GM12878 (cell line): ENCODE measurements at regions not wholly inside any gene's neighbourhood (a gene's known extent, or its start where the extent isn't known, plus 50 kb on each side); places are given as distances from the start of the nearest gene placed in this dataset.

Experiments
- ATAC-seq: fragments of 200-7000 bp; cut with Tn5 transposase; 3 replicates; pipeline ENCODE4 v1.9.1; 2020; ENCODE audit warnings: mild to moderate bottlenecking, moderate library complexity
- BruUV-seq: library from RNA; stranded (reverse); fragments of 400-500 nt; replicated peaks from 2 replicates; lab custom pipeline; 2021; lab: Mats Ljungman, UMichigan
- CTCF ChIA-PET: fragments of 300-600 bp; sonication (Branson Sonifier 250); formaldehyde crosslinking; extraction: SDS; loops from one replicate; lab custom pipeline; 2021; ENCODE audit warnings: inconsistent platforms; lab: Yijun Ruan, JAX
- POLR2A ChIA-PET: fragments of 350-600 bp; formaldehyde crosslinking; extraction: SDS; loops from one replicate; lab custom pipeline; 2021; ENCODE audit warnings: inconsistent platforms; lab: Charles Lee
- RAD21 ChIA-PET: fragments of 300-600 bp; sonication (Branson Sonifier 250); formaldehyde crosslinking; loops from one replicate; lab custom pipeline; 2023; ENCODE audit warnings: antibody characterized with exemption; ENCODE audit not compliant: unreplicated experiment; lab: Charles Lee
- SMC1A ChIA-PET: fragments of 300-600 bp; sonication (Branson Sonifier 250); formaldehyde crosslinking; loops from one replicate; lab custom pipeline; 2023; ENCODE audit not compliant: unreplicated experiment, uncharacterized antibody; lab: Charles Lee
- DNase-seq: peaks from one replicate; pipeline ENCODE4 v3.0.0-alpha.2; 2011; ENCODE audit warnings: low read depth, low spot score
- FAIRE-seq: peaks from 3 replicates; lab custom pipeline; 2011; peaks lifted over from hg19 to GRCh38; lab: Jason Lieb, UNC
- H2AFZ ChIP-seq: 2 replicates; pipeline ENCODE4 v1.6.0; 2011; ENCODE audit warnings: low read depth, low read length, control low read depth; ENCODE audit not compliant: control insufficient read depth
- H3K27ac ChIP-seq: 2 replicates; pipeline ENCODE4 v1.5.1; 2011; ENCODE audit warnings: control low read depth; ENCODE audit not compliant: control insufficient read depth, insufficient read depth
- H3K27me3 ChIP-seq, 2 experiments: replicated peaks in 1 of 2; 2 replicates each; pipeline versions ENCODE4 v1.6.0 to v1.6.1; 2011; ENCODE audit warnings: low read length in 1 of 2; ENCODE audit not compliant: control insufficient read depth in 2 of 2, insufficient read depth in 2 of 2
- H3K36me3 ChIP-seq, 2 experiments: 2 replicates each; pipeline ENCODE4 v1.5.1; 2011; ENCODE audit warnings: low read length in 1 of 2; ENCODE audit not compliant: control insufficient read depth in 2 of 2, insufficient read depth in 2 of 2
- H3K4me1 ChIP-seq: 2 replicates; pipeline ENCODE4 v1.6.1; 2011; ENCODE audit warnings: mild to moderate bottlenecking, low read length, moderate library complexity, mixed read lengths; ENCODE audit not compliant: control insufficient read depth, insufficient read depth
- H3K4me2 ChIP-seq: 2 replicates; pipeline ENCODE4 v1.6.0; 2011; ENCODE audit warnings: control low read depth; ENCODE audit not compliant: control insufficient read depth, insufficient read depth
- H3K4me3 ChIP-seq: fragments of 200-600 bp; sonication (generic); 2 replicates; pipeline ENCODE4 v1.5.1; 2016
- H3K79me2 ChIP-seq: 2 replicates; pipeline ENCODE4 v1.6.0; 2011; ENCODE audit warnings: low read length; ENCODE audit not compliant: control insufficient read depth, insufficient read depth
- H3K9ac ChIP-seq: 2 replicates; pipeline ENCODE4 v1.8.0; 2011; ENCODE audit warnings: low read length, control low read depth, mixed read lengths; ENCODE audit not compliant: control insufficient read depth, insufficient read depth
- H3K9me3 ChIP-seq: replicated peaks from 3 replicates; pipeline ENCODE4 v1.5.1; 2011; ENCODE audit warnings: mild to moderate bottlenecking, low read length; ENCODE audit not compliant: control insufficient read depth, insufficient read depth
- H4K20me1 ChIP-seq: 2 replicates; pipeline ENCODE4 v1.6.0; 2011; ENCODE audit not compliant: control insufficient read depth, insufficient read depth
- ATF7 ChIP-seq: fragments of 450-650 bp; IDR thresholded peaks from 2 replicates; pipeline ENCODE4 v1.6.1; 2016; ENCODE audit warnings: low read depth, mild to moderate bottlenecking
- CBX5 ChIP-seq: sonication (generic); IDR thresholded peaks from 2 replicates; pipeline ENCODE4 v1.6.1; 2016; ENCODE audit warnings: low read depth, moderate library complexity, mild to moderate bottlenecking, inconsistent platforms
- FOXK2 ChIP-seq: fragments of 450-650 bp; IDR thresholded peaks from 2 replicates; pipeline ENCODE4 v1.6.1; 2017; ENCODE audit warnings: mild to moderate bottlenecking, moderate library complexity
- JUND ChIP-seq: IDR thresholded peaks from 2 replicates; pipeline ENCODE4 v1.6.1; 2012; ENCODE audit warnings: low read depth, mild to moderate bottlenecking, low read length, improper control_type of control experiment, moderate library complexity
- MXI1 ChIP-seq: fragments of 150-350 bp; IDR thresholded peaks from 2 replicates; pipeline ENCODE4 v1.6.1; 2011; ENCODE audit warnings: low read depth, mild to moderate bottlenecking, inconsistent platforms, low read length, improper control_type of control experiment
- RCOR1 ChIP-seq: conservative IDR thresholded peaks from 2 replicates; pipeline ENCODE4 v1.6.1; 2012; ENCODE audit warnings: low read depth, low read length, improper control_type of control experiment
- SUZ12 ChIP-seq: fragments of 200-600 bp; sonication (generic); IDR thresholded peaks from one replicate; pipeline ENCODE4 v1.6.1; 2018; ENCODE audit warnings: antibody characterized with exemption, mild to moderate bottlenecking; ENCODE audit not compliant: unreplicated experiment
- ZNF217 ChIP-seq: fragments of 450-650 bp; IDR thresholded peaks from 2 replicates; pipeline ENCODE4 v1.6.1; 2017; ENCODE audit warnings: antibody characterized with exemption, mild to moderate bottlenecking
- ZNF622 ChIP-seq: fragments of 450-650 bp; IDR thresholded peaks from 2 replicates; pipeline ENCODE4 v1.6.1; 2017; ENCODE audit warnings: mild to moderate bottlenecking, inconsistent platforms
- WGBS: methylation state at CpG from one replicate; pipeline ENCODE4 v1.1.6; 2016; ENCODE audit warnings: low lambda C conversion rate; ENCODE audit not compliant: insufficient replicate concordance, insufficient coverage; ENCODE audit errors: missing lambda C conversion rate; 5-methylcytosine and 5-hydroxymethylcytosine counted together
- in situ Hi-C: fragments of 300-500 bp; cut with MboI; formaldehyde crosslinking; loops from 9 replicates; pipeline ENCODE4 v1.14.3; 2018; ENCODE audit warnings: mixed read lengths
- intact Hi-C: fragments of 100-400 bp; cut with micrococcal nuclease; formaldehyde crosslinking; loops from one replicate; pipeline ENCODE4 v1.14.2; 2022; ENCODE audit not compliant: unreplicated experiment
- TF ChIP-seq, protein P1 (sequence below): IDR thresholded peaks from 2 replicates; pipeline ENCODE4 v1.6.1; 2012; ENCODE audit warnings: low read depth, low read length, improper control_type of control experiment
- TF ChIP-seq, protein P2 (sequence below): fragments of 450-650 bp; formaldehyde crosslinking; IDR thresholded peaks from 2 replicates; pipeline ENCODE4 v1.4.0; 2022; ENCODE audit warnings: mild to moderate bottlenecking, moderate library complexity

DNA sequence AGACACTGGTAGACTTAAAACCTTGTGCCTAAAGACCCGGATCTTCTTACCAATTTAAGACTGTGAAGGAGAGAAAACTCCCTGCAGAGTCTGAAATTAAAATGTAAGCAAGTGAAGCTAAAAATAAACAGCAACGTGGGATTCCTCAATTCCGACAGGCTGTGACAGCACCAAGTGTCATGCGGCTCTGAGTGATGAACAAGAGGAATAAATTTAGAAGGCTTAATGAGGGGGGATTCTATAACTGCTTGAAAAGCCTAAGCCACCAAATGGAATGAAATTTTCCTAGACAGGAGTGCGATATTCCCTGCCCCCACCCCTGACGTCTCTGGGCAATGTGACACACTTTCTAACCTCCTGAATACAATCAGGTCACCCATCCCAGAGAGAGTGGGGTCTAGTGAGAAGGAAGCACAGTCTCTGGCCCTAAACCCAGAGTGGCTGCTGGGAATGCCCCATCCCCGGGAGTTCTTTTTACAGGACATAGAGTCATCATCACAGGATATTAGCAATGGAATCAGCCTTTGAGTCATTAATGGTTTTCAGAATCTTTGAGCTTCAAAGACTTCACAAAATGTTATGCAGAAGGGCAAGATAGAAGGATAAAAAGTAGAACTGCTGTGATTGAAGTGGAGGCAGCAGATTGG, 114.3 kb downstream of the EDEM1 start (continued):
- TF ChIP-seq, protein P1, sequence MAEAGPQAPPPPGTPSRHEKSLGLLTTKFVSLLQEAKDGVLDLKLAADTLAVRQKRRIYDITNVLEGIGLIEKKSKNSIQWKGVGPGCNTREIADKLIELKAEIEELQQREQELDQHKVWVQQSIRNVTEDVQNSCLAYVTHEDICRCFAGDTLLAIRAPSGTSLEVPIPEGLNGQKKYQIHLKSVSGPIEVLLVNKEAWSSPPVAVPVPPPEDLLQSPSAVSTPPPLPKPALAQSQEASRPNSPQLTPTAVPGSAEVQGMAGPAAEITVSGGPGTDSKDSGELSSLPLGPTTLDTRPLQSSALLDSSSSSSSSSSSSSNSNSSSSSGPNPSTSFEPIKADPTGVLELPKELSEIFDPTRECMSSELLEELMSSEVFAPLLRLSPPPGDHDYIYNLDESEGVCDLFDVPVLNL = no peak
- TF ChIP-seq, all 136 proteins: peak for 0

DNA sequence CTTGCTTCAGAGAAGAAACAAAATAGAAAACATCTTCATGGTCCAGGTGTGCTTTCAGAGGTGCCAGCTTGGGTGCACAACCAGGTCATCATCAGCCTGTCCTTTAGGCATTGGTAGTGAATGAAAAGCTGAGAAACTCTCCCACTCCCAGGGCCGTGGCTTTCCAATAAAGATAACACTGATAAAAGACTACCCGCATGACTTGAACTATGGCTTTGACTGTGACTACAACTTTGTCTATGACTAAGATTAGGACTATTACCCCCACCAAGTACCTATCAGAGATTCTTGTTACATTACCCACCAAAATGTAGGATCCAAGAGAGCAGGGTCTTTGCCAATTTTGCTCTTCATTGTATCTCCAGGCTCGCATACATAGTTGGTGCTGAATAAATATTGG, 115.2 kb downstream of the EDEM1 start:
- CTCF ChIA-PET = interaction anchor here (0.8 kb wide), 1 partner anchor 163 kb away, joined by 3 read pairs; no protein-coding TSS in a partner anchor
- ATAC-seq (no peak), FAIRE-seq (no peak), DNase-seq (no peak)
- SMC1A ChIA-PET = no interaction called here
- Histone ChIP-seq H3K4me2 (no peak overlapping the region), H3K27me3 (no peaks in the 10 kb centered on the region), H3K9ac (no peak overlapping the region), H3K4me1 (peaks cover 13% of the 10 kb centered on the region), H3K9me3 (no peaks in the 10 kb centered on the region), H3K4me3 (no peak overlapping the region), H3K27ac (no peak overlapping the region), H3K79me2 (no peaks in the 10 kb centered on the region), H4K20me1 (no peaks in the 10 kb centered on the region), H3K36me3 (no peaks in the 10 kb centered on the region), H2AFZ (no peak overlapping the region)
- BruUV-seq = no TSS peak
- POLR2A ChIA-PET = interaction anchor here (1.0 kb wide), 1 partner anchor 9 kb away, joined by 4 read pairs; no protein-coding TSS in a partner anchor
- RAD21 ChIA-PET = no interaction called here
- in situ Hi-C loops (loop anchor here (10.0 kb wide), 1 partner anchor 1492 kb away; no protein-coding TSS in a partner anchor), intact Hi-C loops (no loop called here)
- TF ChIP-seq JUND = no peak
- WGBS = 49% methylated on average over 3 of the region's 3 CpGs

DNA sequence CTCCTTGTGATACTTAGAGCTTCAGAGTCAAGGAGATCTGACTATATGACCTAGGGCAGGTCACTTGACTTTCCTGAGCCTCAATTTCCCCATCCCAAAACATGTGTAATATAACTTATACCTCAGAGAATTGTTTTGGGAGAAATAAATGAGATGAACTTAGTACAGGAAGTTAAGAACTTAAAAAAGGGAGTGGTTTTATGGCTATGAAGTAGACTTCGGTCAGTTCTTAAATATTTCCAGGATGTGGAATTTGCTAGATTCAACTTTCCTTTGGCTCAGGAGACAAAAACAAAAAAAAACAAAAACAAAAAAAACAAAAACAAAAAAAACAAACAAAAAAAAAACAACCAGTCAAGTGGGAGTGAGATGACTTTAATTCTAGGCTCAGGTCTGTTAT, 116.7 kb downstream of the EDEM1 start:
- Histone ChIP-seq H3K4me3 (no peak overlapping the region), H3K9ac (no peak overlapping the region), H3K4me2 (no peak overlapping the region), H3K27me3 (no peaks in the 10 kb centered on the region), H3K4me1 (peaks cover 2% of the 10 kb centered on the region; the same call in 1 of the 2 replicates), H3K36me3 (no peaks in the 10 kb centered on the region), H2AFZ (no peak overlapping the region), H3K9me3 (no peaks in the 10 kb centered on the region), H3K27ac (no peak overlapping the region), H4K20me1 (no peaks in the 10 kb centered on the region), H3K79me2 (no peaks in the 10 kb centered on the region)
- 73% methylated on average over 1 of the region's 1 CpG for WGBS
- no peak for ATAC-seq
- intact Hi-C loops (loop anchor here (2.0 kb wide), 3 partner anchors 77 to 1495 kb away; no protein-coding TSS in a partner anchor), in situ Hi-C loops (loop anchor here (10.0 kb wide), 1 partner anchor 1491 kb away; no protein-coding TSS in a partner anchor)
- FAIRE-seq = no peak
- no TSS peak for BruUV-seq
- ChIA-PET POLR2A (no interaction called here), SMC1A (no interaction called here), CTCF (interaction anchor here (1.2 kb wide), 1 partner anchor 77 kb away, joined by 3 read pairs; no protein-coding TSS in a partner anchor), RAD21 (no interaction called here)
- no peak for DNase-seq
- TF ChIP-seq CBX5 (no peak), ATF7 (no peak), RCOR1 (no peak), ZNF622 (no peak), ZNF217 (no peak), MXI1 (no peak), FOXK2 (no peak), SUZ12 (no peak)
- TF ChIP-seq, protein P2, sequence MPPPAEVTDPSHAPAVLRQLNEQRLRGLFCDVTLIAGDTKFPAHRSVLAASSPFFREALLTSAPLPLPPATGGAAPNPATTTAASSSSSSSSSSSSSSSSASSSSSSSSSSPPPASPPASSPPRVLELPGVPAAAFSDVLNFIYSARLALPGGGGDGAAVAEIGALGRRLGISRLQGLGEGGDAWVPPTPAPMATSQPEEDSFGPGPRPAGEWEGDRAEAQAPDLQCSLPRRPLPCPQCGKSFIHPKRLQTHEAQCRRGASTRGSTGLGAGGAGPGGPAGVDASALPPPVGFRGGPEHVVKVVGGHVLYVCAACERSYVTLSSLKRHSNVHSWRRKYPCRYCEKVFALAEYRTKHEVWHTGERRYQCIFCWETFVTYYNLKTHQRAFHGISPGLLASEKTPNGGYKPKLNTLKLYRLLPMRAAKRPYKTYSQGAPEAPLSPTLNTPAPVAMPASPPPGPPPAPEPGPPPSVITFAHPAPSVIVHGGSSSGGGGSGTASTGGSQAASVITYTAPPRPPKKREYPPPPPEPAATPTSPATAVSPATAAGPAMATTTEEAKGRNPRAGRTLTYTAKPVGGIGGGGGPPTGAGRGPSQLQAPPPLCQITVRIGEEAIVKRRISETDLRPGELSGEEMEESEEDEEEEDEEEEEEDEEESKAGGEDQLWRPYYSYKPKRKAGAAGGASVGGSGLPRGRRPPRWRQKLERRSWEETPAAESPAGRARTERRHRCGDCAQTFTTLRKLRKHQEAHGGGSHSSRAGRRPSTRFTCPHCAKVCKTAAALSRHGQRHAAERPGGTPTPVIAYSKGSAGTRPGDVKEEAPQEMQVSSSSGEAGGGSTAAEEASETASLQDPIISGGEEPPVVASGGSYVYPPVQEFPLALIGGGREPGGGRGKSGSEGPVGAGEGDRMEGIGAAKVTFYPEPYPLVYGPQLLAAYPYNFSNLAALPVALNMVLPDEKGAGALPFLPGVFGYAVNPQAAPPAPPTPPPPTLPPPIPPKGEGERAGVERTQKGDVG (CRISPR knock-in tag) = no peak
